ENCODE measurements at regions not wholly inside any gene's neighbourhood (a gene's known extent, or its start where the extent isn't known, plus 50 kb on each side); places are given as distances from the start of the nearest gene placed in this dataset.

GRCh38 chr5:125865166-125865815 lies 557.9 kb upstream of the GRAMD2B start:
- TF ChIP-seq CTCF (IDR thresholded peaks at IDR 0.05) = no peak
- TF ChIP-seq POLR2AphosphoS5 (IDR thresholded peaks at IDR 0.05) = no peak
- TF ChIP-seq EP300 (IDR thresholded peaks at IDR 0.05) = no peak
- TF ChIP-seq POLR2A (IDR thresholded peaks at IDR 0.05) = no peak

Measured in sigmoid colon (tissue), 4 donors.